CD4-positive, alpha-beta T cell (primary cell): ENCODE measurements at regions not wholly inside any gene's neighbourhood (a gene's known extent, or its start where the extent isn't known, plus 50 kb on each side); places are given as distances from the start of the nearest gene placed in this dataset.

Experiments
- ATAC-seq: fragments of 200-7000 bp; cut with Tn5 transposase; one replicate; pipeline ENCODE4 v1.10.0; 2022; ENCODE audit warnings: mild to moderate bottlenecking; ENCODE audit not compliant: poor library complexity
- CTCF ChIA-PET: fragments of 350-600 bp; sonication (Branson Sonifier 250); formaldehyde crosslinking; loops from one replicate; lab custom pipeline; 2021; ENCODE audit warnings: antibody characterized with exemption, inconsistent platforms; lab: Charles Lee
- POLR2A ChIA-PET: fragments of 350-600 bp; sonication (Branson Sonifier 250); formaldehyde crosslinking; loops from one replicate; lab custom pipeline; 2021; ENCODE audit warnings: antibody characterized with exemption, inconsistent platforms; lab: Charles Lee
- DNase-seq, 14 experiments: peaks; one replicate each; pipeline ENCODE4 v3.0.0-alpha.2; 2013 to 2020; ENCODE audit warnings: mixed read lengths in 2 of 14
- H3K27ac ChIP-seq, 2 donors: one replicate each; pipeline versions ENCODE4 v1.5.1 to v1.7.0; 2013; ENCODE audit warnings: low read length in 2 of 2, low read depth in 1 of 2, mild to moderate bottlenecking in 1 of 2
- H3K27me3 ChIP-seq, 2 experiments: 1 replicate in 1 of 2; 2 replicates in 1 of 2; pipeline versions ENCODE4 v1.6.1 to v1.7.0; 2013; ENCODE audit warnings: low read length in 2 of 2, control low read depth in 1 of 2, mild to moderate bottlenecking in 1 of 2, moderate library complexity in 1 of 2; ENCODE audit not compliant: insufficient read depth in 2 of 2, control insufficient read depth in 1 of 2
- H3K36me3 ChIP-seq: one replicate; pipeline ENCODE4 v1.6.1; 2013; ENCODE audit warnings: low read length, control low read depth; ENCODE audit not compliant: insufficient read depth
- H3K4me1 ChIP-seq: one replicate; pipeline ENCODE4 v1.6.1; 2013; ENCODE audit warnings: low read length, control low read depth; ENCODE audit not compliant: insufficient read depth
- H3K4me3 ChIP-seq: one replicate; pipeline ENCODE4 v1.5.1; 2013; ENCODE audit warnings: mild to moderate bottlenecking, low read length, moderate library complexity
- H3K9me3 ChIP-seq, 2 experiments: 1 replicate in 1 of 2; 2 replicates in 1 of 2; pipeline versions ENCODE4 v1.6.1 to v1.7.0; 2013; ENCODE audit warnings: low read length in 2 of 2, mild to moderate bottlenecking in 2 of 2, control low read depth in 1 of 2, moderate library complexity in 1 of 2; ENCODE audit not compliant: control insufficient read depth in 1 of 2, insufficient read depth in 1 of 2
- H3K27ac Mint-ChIP-seq: one replicate; pipeline ENCODE4 v1.8.0; 2020; ENCODE audit warnings: mixed read lengths
- H3K27me3 Mint-ChIP-seq: one replicate; pipeline ENCODE4 v1.8.0; 2021; ENCODE audit warnings: mixed read lengths
- H3K36me3 Mint-ChIP-seq: one replicate; pipeline ENCODE4 v1.8.0; 2021; ENCODE audit warnings: low read depth, mixed read lengths
- H3K4me1 Mint-ChIP-seq: one replicate; pipeline ENCODE4 v1.8.0; 2021; ENCODE audit warnings: low read depth, mixed read lengths
- H3K4me3 Mint-ChIP-seq: one replicate; pipeline ENCODE4 v1.8.0; 2020; ENCODE audit warnings: mild to moderate bottlenecking, mixed read lengths
- H3K9me3 Mint-ChIP-seq: one replicate; pipeline ENCODE4 v1.8.0; 2020; ENCODE audit warnings: mixed read lengths
- intact Hi-C, 2 experiments: fragments of 100-400 bp; cut with DNase I in 1 of 2; cut with micrococcal nuclease in 1 of 2; formaldehyde crosslinking; loops; one replicate each; pipeline versions ENCODE4 v1.15.1 to v1.9.0; 2023 to 2025; cut with DNase I, micrococcal nuclease
- TF ChIP-seq, protein P1 (sequence below): fragments of 200-600 bp; IDR thresholded peaks from one replicate; pipeline ENCODE4 v1.8.0; 2022; ENCODE audit warnings: antibody characterized with exemption, mild to moderate bottlenecking

DNA sequence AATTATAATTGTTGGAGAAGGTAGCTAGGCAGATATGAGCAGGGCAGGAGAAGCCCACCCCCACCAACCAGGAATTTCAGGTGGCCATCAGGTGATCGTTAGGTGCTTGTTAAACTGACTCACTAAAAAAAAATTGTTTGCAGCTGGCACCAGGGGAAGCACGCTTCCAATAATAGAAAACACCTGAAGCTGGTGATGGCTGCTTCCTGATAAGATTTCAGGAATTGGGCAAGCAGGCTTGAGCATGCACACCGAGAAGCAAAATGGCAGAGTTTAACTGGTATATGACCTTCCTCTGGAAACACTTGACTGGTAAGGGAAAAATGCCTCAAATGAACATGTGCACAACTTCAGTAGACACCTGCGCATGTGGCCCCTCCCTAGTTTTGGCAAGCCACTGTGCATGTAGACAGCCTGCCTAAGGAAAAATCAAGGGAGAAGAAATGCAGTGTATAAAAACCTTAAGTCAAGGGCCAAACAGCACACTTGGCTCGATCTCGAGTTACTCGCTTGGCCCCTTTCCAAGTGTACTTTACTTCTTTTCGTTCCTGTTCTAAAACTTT is 292.8 kb downstream of the CCDC85A start:
- Mint-ChIP-seq H3K27me3 (no peaks in the 10 kb centered on the region), H3K4me3 (no peak overlapping the region), H3K36me3 (no peaks in the 10 kb centered on the region), H3K4me1 (no peaks in the 10 kb centered on the region), H3K27ac (no peak overlapping the region), H3K9me3 (peaks cover 4% of the 10 kb centered on the region)
- TF ChIP-seq, protein P1, sequence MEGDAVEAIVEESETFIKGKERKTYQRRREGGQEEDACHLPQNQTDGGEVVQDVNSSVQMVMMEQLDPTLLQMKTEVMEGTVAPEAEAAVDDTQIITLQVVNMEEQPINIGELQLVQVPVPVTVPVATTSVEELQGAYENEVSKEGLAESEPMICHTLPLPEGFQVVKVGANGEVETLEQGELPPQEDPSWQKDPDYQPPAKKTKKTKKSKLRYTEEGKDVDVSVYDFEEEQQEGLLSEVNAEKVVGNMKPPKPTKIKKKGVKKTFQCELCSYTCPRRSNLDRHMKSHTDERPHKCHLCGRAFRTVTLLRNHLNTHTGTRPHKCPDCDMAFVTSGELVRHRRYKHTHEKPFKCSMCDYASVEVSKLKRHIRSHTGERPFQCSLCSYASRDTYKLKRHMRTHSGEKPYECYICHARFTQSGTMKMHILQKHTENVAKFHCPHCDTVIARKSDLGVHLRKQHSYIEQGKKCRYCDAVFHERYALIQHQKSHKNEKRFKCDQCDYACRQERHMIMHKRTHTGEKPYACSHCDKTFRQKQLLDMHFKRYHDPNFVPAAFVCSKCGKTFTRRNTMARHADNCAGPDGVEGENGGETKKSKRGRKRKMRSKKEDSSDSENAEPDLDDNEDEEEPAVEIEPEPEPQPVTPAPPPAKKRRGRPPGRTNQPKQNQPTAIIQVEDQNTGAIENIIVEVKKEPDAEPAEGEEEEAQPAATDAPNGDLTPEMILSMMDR, result no peak
- CTCF ChIA-PET, result no interaction called here
- Histone ChIP-seq H3K9me3 (no peaks in the 10 kb centered on the region), H3K4me3 (no peak overlapping the region), H3K27ac (no peak overlapping the region), H3K36me3 (no peaks in the 10 kb centered on the region), H3K27me3 (no peaks in the 10 kb centered on the region), H3K4me1 (no peaks in the 10 kb centered on the region)
- intact Hi-C loops, result no loop called here
- POLR2A ChIA-PET, result no interaction called here
- DNase-seq (no peak), ATAC-seq (no peak)

DNA sequence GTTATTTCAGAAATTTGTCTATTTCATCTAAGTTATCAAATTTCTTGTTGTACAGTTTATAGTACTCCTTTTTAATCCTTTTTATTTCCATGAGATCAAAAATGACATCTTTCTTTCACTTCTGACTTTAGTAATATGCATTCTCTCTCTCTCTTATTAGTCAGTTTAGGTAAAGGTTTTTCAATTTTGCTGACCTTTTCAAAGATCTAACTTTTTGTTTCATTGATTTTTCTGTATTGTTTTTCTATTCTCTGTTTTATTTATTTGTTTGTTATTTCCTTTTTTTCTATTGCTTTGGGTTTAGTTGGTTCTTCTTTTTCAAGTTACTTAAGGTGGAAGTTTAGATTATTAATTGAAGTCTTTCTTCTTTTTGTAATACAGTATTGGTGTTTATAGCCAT is 294.2 kb downstream of the CCDC85A start:
- ChIA-PET POLR2A (no interaction called here), CTCF (no interaction called here)
- Mint-ChIP-seq H3K4me3 (no peak overlapping the region), H3K27ac (no peak overlapping the region), H3K4me1 (no peaks in the 10 kb centered on the region), H3K36me3 (no peaks in the 10 kb centered on the region), H3K27me3 (no peaks in the 10 kb centered on the region), H3K9me3 (peaks cover 4% of the 10 kb centered on the region)
- TF ChIP-seq, protein P1, result no peak
- ATAC-seq (no peak), DNase-seq (no peak)
- intact Hi-C loops, result no loop called here
- H3K9me3 ChIP-seq, result no peaks in the 10 kb centered on the region
- H3K27me3 ChIP-seq, result no peaks in the 10 kb centered on the region
- no peak overlapping the region for H3K4me3 ChIP-seq
- H3K4me1 ChIP-seq, result no peaks in the 10 kb centered on the region
- no peak overlapping the region for H3K27ac ChIP-seq
- H3K36me3 ChIP-seq, result no peaks in the 10 kb centered on the region

DNA sequence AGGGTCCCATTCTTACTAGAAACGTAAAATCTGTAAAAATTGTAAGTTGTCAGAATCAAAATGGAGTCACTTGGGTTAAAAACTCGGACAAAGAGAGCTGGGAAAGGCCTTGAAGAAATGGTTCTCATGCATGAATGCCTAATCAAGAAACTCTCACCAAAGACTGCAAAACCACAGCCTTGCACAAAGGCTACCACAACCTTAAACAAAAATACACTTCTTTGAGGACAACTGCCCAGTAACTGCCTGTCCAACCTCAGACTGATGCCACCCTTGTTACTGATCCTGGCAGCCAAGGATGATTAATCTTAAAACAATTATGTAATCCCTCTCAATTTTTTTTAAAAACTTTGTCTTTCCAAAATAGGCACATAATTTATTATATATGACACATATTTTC is 299.3 kb downstream of the CCDC85A start:
- CTCF ChIA-PET, result no interaction called here
- TF ChIP-seq, protein P1, result no peak

More for the DNA sequence above, 299.3 kb downstream of the CCDC85A start:
- POLR2A ChIA-PET, result no interaction called here
- Mint-ChIP-seq H3K27ac (no peak overlapping the region), H3K4me1 (no peaks in the 10 kb centered on the region), H3K36me3 (no peaks in the 10 kb centered on the region), H3K9me3 (peaks cover 2% of the 10 kb centered on the region), H3K27me3 (no peaks in the 10 kb centered on the region), H3K4me3 (no peak overlapping the region)
- no peak for ATAC-seq
- H3K27me3 ChIP-seq, result no peaks in the 10 kb centered on the region
- intact Hi-C loops, result no loop called here
- no peaks in the 10 kb centered on the region for H3K36me3 ChIP-seq
- H3K27ac ChIP-seq, result no peak overlapping the region
- H3K4me1 ChIP-seq, result no peaks in the 10 kb centered on the region
- H3K9me3 ChIP-seq, result no peaks in the 10 kb centered on the region
- no peak overlapping the region for H3K4me3 ChIP-seq
- DNase-seq, result no peak
